Ecto neural progenitor cell (in vitro differentiated cells): ENCODE measurements at regions not wholly inside any gene's neighbourhood (a gene's known extent, or its start where the extent isn't known, plus 50 kb on each side); places are given as distances from the start of the nearest gene placed in this dataset.
"Not testable (repeated sequence)": the region's sequence is repeated elsewhere in the genome, so short reads cannot be mapped to it uniquely, and the experiment has no call there.

ENCODE experiments used
- DNase-seq: peaks from one replicate; pipeline ENCODE4 v3.0.0-alpha.2; 2018; ENCODE audit warnings: low spot score

GRCh38 chr21:5128261-5128660, 5393.1 kb upstream of the TPTE start:
- peak; percentile 94 for DNase-seq

GRCh38 chr21:5133824-5134223, 5387.6 kb upstream of the TPTE start:
- not testable (repeated sequence) for DNase-seq

- DNase-seq: not testable (repeated sequence)
Measured at GRCh38 chr21:5136406-5136805, 5385.0 kb upstream of the TPTE start.

GRCh38 chr21:5137006-5137405, 5384.4 kb upstream of the TPTE start:
- DNase-seq: not testable (repeated sequence)

- DNase-seq: not testable (repeated sequence)
Measured at GRCh38 chr21:5138687-5139086, 5382.7 kb upstream of the TPTE start.

- DNase-seq: not testable (repeated sequence)
Measured at GRCh38 chr21:5139528-5139927, 5381.9 kb upstream of the TPTE start.

GRCh38 chr21:5143011-5143410, 5378.4 kb upstream of the TPTE start:
- DNase-seq: not testable (repeated sequence)

GRCh38 chr21:5144731-5145130, 5376.7 kb upstream of the TPTE start:
- not testable (repeated sequence) for DNase-seq

GRCh38 chr21:5147685-5148084, 5373.7 kb upstream of the TPTE start:
- DNase-seq: not testable (repeated sequence)

- DNase-seq: not testable (repeated sequence)
Measured at GRCh38 chr21:5149222-5149621, 5372.2 kb upstream of the TPTE start.

GRCh38 chr21:5153842-5154640, 5367.3 kb upstream of the TPTE start:
- DNase-seq: not testable (repeated sequence)

GRCh38 chr21:5154641-5154982, 5366.8 kb upstream of the TPTE start:
- DNase-seq: peak; percentile 86

- DNase-seq: not testable (repeated sequence)
Measured at GRCh38 chr21:5162693-5163574, 5358.4 kb upstream of the TPTE start.

- DNase-seq: not testable (repeated sequence)
Measured at GRCh38 chr21:5165829-5166228, 5355.6 kb upstream of the TPTE start.
